IPS-20b (cell line): ENCODE measurements at regions not wholly inside any gene's neighbourhood (a gene's known extent, or its start where the extent isn't known, plus 50 kb on each side); places are given as distances from the start of the nearest gene placed in this dataset.
"Not testable (repeated sequence)": the region's sequence is repeated elsewhere in the genome, so short reads cannot be mapped to it uniquely, and the experiment has no call there.

ENCODE experiments used
- H3K27ac ChIP-seq: one replicate; pipeline ENCODE4 v1.5.1; 2013; ENCODE audit warnings: low read length
- H3K27me3 ChIP-seq: 2 replicates; pipeline ENCODE4 v1.6.1; 2013; ENCODE audit warnings: mild to moderate bottlenecking, low read length, inconsistent platforms; ENCODE audit not compliant: insufficient read depth
- H3K36me3 ChIP-seq: 2 replicates; pipeline ENCODE4 v1.6.1; 2013; ENCODE audit warnings: low read depth, mild to moderate bottlenecking, inconsistent platforms, low read length, moderate library complexity; ENCODE audit not compliant: insufficient read depth
- H3K4me1 ChIP-seq: 2 replicates; pipeline ENCODE4 v1.6.1; 2013; ENCODE audit warnings: mild to moderate bottlenecking, control low read depth, inconsistent platforms, low read length, moderate library complexity; ENCODE audit not compliant: insufficient read depth
- H3K4me3 ChIP-seq: 2 replicates; pipeline ENCODE4 v1.5.1; 2013; ENCODE audit warnings: mild to moderate bottlenecking, low read length, inconsistent platforms
- H3K9ac ChIP-seq: 2 replicates; pipeline ENCODE4 v1.6.1; 2013; ENCODE audit warnings: low read depth, mild to moderate bottlenecking, inconsistent platforms, low read length, moderate library complexity
- H3K9me3 ChIP-seq: 2 replicates; pipeline ENCODE4 v1.6.1; 2013; ENCODE audit warnings: mild to moderate bottlenecking, low read depth, low read length, inconsistent platforms; ENCODE audit not compliant: insufficient read depth

- Histone ChIP-seq H3K36me3 (no peaks in the 10 kb centered on the region), H3K9me3 (no peaks in the 10 kb centered on the region), H3K9ac (no peak overlapping the region), H3K4me3 (no peak overlapping the region), H3K4me1 (no peaks in the 10 kb centered on the region), H3K27ac (no peak overlapping the region), H3K27me3 (no peaks in the 10 kb centered on the region)
Observed at GRCh38 chr6:66128243-66128642, 421.2 kb upstream of the EYS start.

GRCh38 chr6:66127061-66127460 lies 420.0 kb upstream of the EYS start:
- Histone ChIP-seq H3K27me3 (no peaks in the 10 kb centered on the region), H3K4me3 (no peak overlapping the region), H3K36me3 (no peaks in the 10 kb centered on the region), H3K9ac (no peak overlapping the region), H3K27ac (no peak overlapping the region), H3K9me3 (no peaks in the 10 kb centered on the region), H3K4me1 (no peaks in the 10 kb centered on the region)

GRCh38 chr6:66126358-66126757 lies 419.3 kb upstream of the EYS start:
- Histone ChIP-seq H3K4me1 (no peaks in the 10 kb centered on the region), H3K9me3 (no peaks in the 10 kb centered on the region), H3K9ac (no peak overlapping the region), H3K27me3 (no peaks in the 10 kb centered on the region), H3K4me3 (no peak overlapping the region), H3K27ac (no peak overlapping the region), H3K36me3 (no peaks in the 10 kb centered on the region)

- Histone ChIP-seq H3K9me3 (peaks cover 5% of the 10 kb centered on the region; the same call in 1 of the 2 replicates), H3K4me1 (peaks cover 7% of the 10 kb centered on the region; the same call in 1 of the 2 replicates), H3K9ac (no peak overlapping the region), H3K27me3 (no peaks in the 10 kb centered on the region), H3K27ac (no peak overlapping the region), H3K36me3 (no peaks in the 10 kb centered on the region), H3K4me3 (no peak overlapping the region)
Observed at GRCh38 chr6:66103954-66104353, 396.9 kb upstream of the EYS start.

- no peaks in the 10 kb centered on the region for H3K27me3 ChIP-seq
- no peaks in the 10 kb centered on the region for H3K36me3 ChIP-seq
- no peak overlapping the region for H3K9ac ChIP-seq
- peaks cover 5% of the 10 kb centered on the region; the same call in 1 of the 2 replicates for H3K9me3 ChIP-seq
- H3K4me3 ChIP-seq: no peak overlapping the region
- peaks cover 7% of the 10 kb centered on the region; the same call in 1 of the 2 replicates for H3K4me1 ChIP-seq
- H3K27ac ChIP-seq: no peak overlapping the region
Observed at GRCh38 chr6:66103354-66103753, 396.3 kb upstream of the EYS start.

GRCh38 chr6:66096679-66097078 lies 389.7 kb upstream of the EYS start:
- H3K9ac ChIP-seq: no peak overlapping the region
- no peaks in the 10 kb centered on the region for H3K4me1 ChIP-seq
- H3K36me3 ChIP-seq: no peaks in the 10 kb centered on the region
- H3K27ac ChIP-seq: no peak overlapping the region
- H3K27me3 ChIP-seq: no peaks in the 10 kb centered on the region
- no peak overlapping the region for H3K4me3 ChIP-seq
- H3K9me3 ChIP-seq: no peaks in the 10 kb centered on the region; the same call in 1 of the 2 replicates

GRCh38 chr6:66094615-66095014 lies 387.6 kb upstream of the EYS start:
- Histone ChIP-seq H3K36me3 (no peaks in the 10 kb centered on the region), H3K4me1 (no peaks in the 10 kb centered on the region), H3K9me3 (no peaks in the 10 kb centered on the region; the same call in 1 of the 2 replicates), H3K27ac (no peak overlapping the region), H3K4me3 (no peak overlapping the region), H3K27me3 (no peaks in the 10 kb centered on the region), H3K9ac (no peak overlapping the region)

- not testable (repeated sequence) for H3K9ac ChIP-seq, H3K27ac ChIP-seq, H3K27me3 ChIP-seq, H3K36me3 ChIP-seq, H3K4me3 ChIP-seq, H3K9me3 ChIP-seq, H3K4me1 ChIP-seq
Observed at GRCh38 chr6:66092306-66092705, 385.3 kb upstream of the EYS start.

GRCh38 chr6:66086532-66086931 lies 379.5 kb upstream of the EYS start:
- Histone ChIP-seq H3K9ac (no peak overlapping the region), H3K9me3 (peaks cover 5% of the 10 kb centered on the region; the same call in 1 of the 2 replicates), H3K27me3 (no peaks in the 10 kb centered on the region), H3K4me1 (no peaks in the 10 kb centered on the region), H3K27ac (no peak overlapping the region), H3K4me3 (no peak overlapping the region), H3K36me3 (no peaks in the 10 kb centered on the region)

GRCh38 chr6:66082914-66083313 lies 375.9 kb upstream of the EYS start:
- Histone ChIP-seq H3K4me3 (no peak overlapping the region), H3K27ac (no peak overlapping the region), H3K9ac (no peak overlapping the region), H3K27me3 (no peaks in the 10 kb centered on the region), H3K9me3 (peaks cover 5% of the 10 kb centered on the region; the same call in 1 of the 2 replicates), H3K4me1 (no peaks in the 10 kb centered on the region), H3K36me3 (no peaks in the 10 kb centered on the region)

- H3K4me1 ChIP-seq: no peaks in the 10 kb centered on the region
- H3K27ac ChIP-seq: no peak overlapping the region
- H3K9ac ChIP-seq: no peak overlapping the region
- H3K27me3 ChIP-seq: no peaks in the 10 kb centered on the region
- no peaks in the 10 kb centered on the region for H3K36me3 ChIP-seq
- H3K4me3 ChIP-seq: no peak overlapping the region
- peaks cover 2% of the 10 kb centered on the region for H3K9me3 ChIP-seq
Observed at GRCh38 chr6:66068907-66069306, 361.9 kb upstream of the EYS start.

GRCh38 chr6:66068033-66068432 lies 361.0 kb upstream of the EYS start:
- H3K9me3 ChIP-seq: peaks cover 3% of the 10 kb centered on the region
- H3K27ac ChIP-seq: no peak overlapping the region
- no peak overlapping the region for H3K9ac ChIP-seq
- no peaks in the 10 kb centered on the region for H3K36me3 ChIP-seq
- H3K4me3 ChIP-seq: no peak overlapping the region
- H3K27me3 ChIP-seq: no peaks in the 10 kb centered on the region
- H3K4me1 ChIP-seq: no peaks in the 10 kb centered on the region

- H3K4me3 ChIP-seq: no peak overlapping the region
- peaks cover 3% of the 10 kb centered on the region for H3K9me3 ChIP-seq
- no peaks in the 10 kb centered on the region for H3K36me3 ChIP-seq
- H3K27me3 ChIP-seq: no peaks in the 10 kb centered on the region
- no peak overlapping the region for H3K9ac ChIP-seq
- no peaks in the 10 kb centered on the region for H3K4me1 ChIP-seq
- no peak overlapping the region for H3K27ac ChIP-seq
Observed at GRCh38 chr6:66065313-66065712, 358.3 kb upstream of the EYS start.
